KMS-11 (cell line): ENCODE measurements at regions not wholly inside any gene's neighbourhood (a gene's known extent, or its start where the extent isn't known, plus 50 kb on each side); places are given as distances from the start of the nearest gene placed in this dataset.

Experiments used
- H2AFZ ChIP-seq: fragments of 200-600 bp; sonication (generic); 2 replicates; pipeline ENCODE4 v1.6.1; 2016; ENCODE audit warnings: antibody characterized with exemption, mixed run types, low read depth
- H3K27ac ChIP-seq: fragments of 200-600 bp; sonication (generic); 2 replicates; pipeline ENCODE4 v1.6.1; 2016; ENCODE audit warnings: mild to moderate bottlenecking, mixed run types
- H3K27me3 ChIP-seq: fragments of 200-600 bp; sonication (generic); 2 replicates; pipeline ENCODE4 v1.6.1; 2017; ENCODE audit warnings: mild to moderate bottlenecking, low read depth, mixed run types, moderate library complexity; ENCODE audit not compliant: insufficient read depth
- H3K36me3 ChIP-seq: fragments of 200-600 bp; sonication (generic); 2 replicates; pipeline ENCODE4 v1.6.1; 2017; ENCODE audit warnings: mild to moderate bottlenecking, mixed run types; ENCODE audit not compliant: insufficient read depth
- H3K4me1 ChIP-seq: fragments of 200-600 bp; sonication (generic); 2 replicates; pipeline ENCODE4 v1.6.1; 2016; ENCODE audit warnings: mild to moderate bottlenecking, low read depth, mixed run types; ENCODE audit not compliant: poor library complexity, severe bottlenecking
- H3K4me2 ChIP-seq: fragments of 200-600 bp; sonication (generic); 2 replicates; pipeline ENCODE4 v1.7.0; 2016; ENCODE audit warnings: mild to moderate bottlenecking, mixed run types
- H3K4me3 ChIP-seq: fragments of 200-600 bp; sonication (generic); IDR thresholded peaks from 2 replicates; pipeline ENCODE4 v1.6.1; 2017; ENCODE audit warnings: low read depth, low read length, mixed read lengths; ENCODE audit not compliant: insufficient read depth
- H3K79me2 ChIP-seq: fragments of 200-600 bp; sonication (generic); 2 replicates; pipeline ENCODE4 v1.6.1; 2016; ENCODE audit warnings: low read depth, mixed run types; ENCODE audit not compliant: insufficient read depth
- H3K9ac ChIP-seq: fragments of 200-600 bp; sonication (generic); 2 replicates; pipeline ENCODE4 v1.6.1; 2016; ENCODE audit warnings: mild to moderate bottlenecking, mixed run types
- H4K20me1 ChIP-seq: fragments of 200-600 bp; sonication (generic); 2 replicates; pipeline ENCODE4 v1.6.1; 2016; ENCODE audit warnings: mild to moderate bottlenecking, mixed run types; ENCODE audit not compliant: insufficient read depth
- TF ChIP-seq, protein P1 (sequence below): fragments of 200-600 bp; sonication (generic); conservative IDR thresholded peaks from 2 replicates; pipeline ENCODE4 v1.6.1; 2017; ENCODE audit warnings: low read depth, mild to moderate bottlenecking, antibody characterized with exemption, low read length, moderate library complexity, mixed read lengths

DNA sequence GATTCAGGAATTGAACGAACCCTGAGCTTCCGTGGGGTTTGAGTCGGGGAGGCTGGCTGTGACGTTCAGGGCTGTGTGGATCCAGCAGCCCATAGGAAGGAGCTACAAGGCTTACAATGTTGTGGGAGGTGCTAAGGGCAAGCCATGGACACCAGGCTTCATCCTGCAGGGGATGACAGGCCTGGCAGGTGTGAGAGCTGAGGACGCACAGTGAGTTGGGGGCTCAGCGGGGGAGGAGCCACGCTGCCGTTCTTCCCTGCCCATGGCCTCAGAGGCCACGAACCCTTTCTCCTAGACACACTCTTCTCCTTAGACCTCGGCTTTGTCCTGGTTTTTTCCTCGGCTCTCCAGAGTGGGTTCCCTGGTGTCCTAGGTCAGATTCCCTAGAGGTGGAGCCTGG, 78.1 kb upstream of the SLC22A11 start:
- no peak overlapping the region for H3K4me2 ChIP-seq
- H3K27me3 ChIP-seq = peaks cover 59% of the 10 kb centered on the region
- H2AFZ ChIP-seq = no peak overlapping the region

DNA sequence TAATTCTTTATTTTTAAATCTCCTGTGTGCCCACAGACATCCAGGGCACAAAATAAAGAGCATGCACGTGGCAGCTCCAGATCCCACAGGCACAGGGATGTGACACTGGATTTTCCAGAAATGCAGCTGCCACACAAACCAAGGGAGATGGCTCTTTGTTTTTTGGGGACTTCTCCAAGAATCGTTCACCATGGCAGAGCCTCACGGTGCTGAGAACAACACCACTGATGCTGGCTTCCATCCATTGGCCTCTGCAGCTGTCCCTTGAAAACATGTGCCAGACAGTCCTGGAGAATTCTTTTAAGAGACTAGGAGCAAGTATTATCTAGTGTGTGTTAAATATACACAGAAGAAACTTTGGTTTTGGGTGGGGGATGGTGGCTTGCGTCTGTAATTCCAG, 73.2 kb upstream of the SLC22A11 start:
- Histone ChIP-seq H3K9ac (no peak overlapping the region), H3K36me3 (no peaks in the 10 kb centered on the region), H3K79me2 (no peaks in the 10 kb centered on the region), H3K27me3 (peaks cover 55% of the 10 kb centered on the region), H2AFZ (no peak overlapping the region), H3K4me2 (no peak overlapping the region), H3K27ac (no peak overlapping the region), H3K4me1 (no peaks in the 10 kb centered on the region), H4K20me1 (no peaks in the 10 kb centered on the region), H3K4me3 (no peak overlapping the region)
- TF ChIP-seq, protein P1, sequence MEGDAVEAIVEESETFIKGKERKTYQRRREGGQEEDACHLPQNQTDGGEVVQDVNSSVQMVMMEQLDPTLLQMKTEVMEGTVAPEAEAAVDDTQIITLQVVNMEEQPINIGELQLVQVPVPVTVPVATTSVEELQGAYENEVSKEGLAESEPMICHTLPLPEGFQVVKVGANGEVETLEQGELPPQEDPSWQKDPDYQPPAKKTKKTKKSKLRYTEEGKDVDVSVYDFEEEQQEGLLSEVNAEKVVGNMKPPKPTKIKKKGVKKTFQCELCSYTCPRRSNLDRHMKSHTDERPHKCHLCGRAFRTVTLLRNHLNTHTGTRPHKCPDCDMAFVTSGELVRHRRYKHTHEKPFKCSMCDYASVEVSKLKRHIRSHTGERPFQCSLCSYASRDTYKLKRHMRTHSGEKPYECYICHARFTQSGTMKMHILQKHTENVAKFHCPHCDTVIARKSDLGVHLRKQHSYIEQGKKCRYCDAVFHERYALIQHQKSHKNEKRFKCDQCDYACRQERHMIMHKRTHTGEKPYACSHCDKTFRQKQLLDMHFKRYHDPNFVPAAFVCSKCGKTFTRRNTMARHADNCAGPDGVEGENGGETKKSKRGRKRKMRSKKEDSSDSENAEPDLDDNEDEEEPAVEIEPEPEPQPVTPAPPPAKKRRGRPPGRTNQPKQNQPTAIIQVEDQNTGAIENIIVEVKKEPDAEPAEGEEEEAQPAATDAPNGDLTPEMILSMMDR = no peak

More for the DNA sequence above, 78.1 kb upstream of the SLC22A11 start:
- no peaks in the 10 kb centered on the region for H4K20me1 ChIP-seq
- no peaks in the 10 kb centered on the region for H3K4me1 ChIP-seq
- no peak overlapping the region for H3K27ac ChIP-seq
- H3K36me3 ChIP-seq = no peaks in the 10 kb centered on the region
- no peaks in the 10 kb centered on the region for H3K79me2 ChIP-seq
- no peak overlapping the region for H3K4me3 ChIP-seq
- H3K9ac ChIP-seq = no peak overlapping the region
- TF ChIP-seq, protein P1 = no peak

DNA sequence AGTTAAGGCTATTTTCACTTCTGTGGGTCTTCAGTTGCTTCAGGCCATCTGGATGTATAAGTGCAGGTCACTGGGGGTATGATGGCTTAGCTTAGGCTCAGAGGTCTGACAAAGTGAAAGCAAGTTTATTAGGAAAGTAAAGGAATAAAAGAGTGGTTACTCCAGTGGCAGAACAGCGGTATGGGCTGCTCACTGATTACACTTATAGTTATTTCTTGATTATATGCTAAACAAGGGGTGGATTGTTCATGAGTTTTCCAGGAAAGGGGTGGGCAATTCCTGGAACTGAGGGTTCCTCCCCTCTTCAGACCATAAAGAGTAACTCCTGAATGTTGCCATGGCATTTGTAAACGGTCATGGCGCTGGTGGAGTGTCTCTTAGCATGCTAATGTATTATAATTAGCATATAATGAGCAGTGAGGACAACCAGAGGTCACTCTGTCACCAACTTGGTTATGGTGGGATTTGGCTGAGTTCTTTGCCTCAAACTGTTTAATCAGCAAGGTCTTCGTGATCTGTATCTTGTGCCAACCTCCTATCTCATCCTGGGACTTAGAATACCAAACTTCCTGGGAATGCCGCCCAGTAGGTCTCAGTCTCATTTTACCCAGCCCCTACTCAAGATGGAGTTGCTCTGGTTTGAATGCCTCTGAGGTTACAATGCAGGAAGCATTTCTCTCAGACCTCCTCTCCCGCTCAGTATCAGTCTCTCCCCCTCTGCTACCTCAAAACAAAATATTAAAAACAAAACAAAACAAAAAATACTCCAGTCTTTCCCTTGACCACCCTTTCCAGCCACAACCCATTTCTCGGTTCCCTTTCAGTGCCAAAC, 71.3 kb upstream of the SLC22A11 start:
- Histone ChIP-seq H3K36me3 (no peaks in the 10 kb centered on the region), H3K4me2 (no peak overlapping the region), H3K27ac (no peak overlapping the region), H2AFZ (no peak overlapping the region), H3K4me3 (no peak overlapping the region), H3K9ac (no peak overlapping the region), H3K79me2 (no peaks in the 10 kb centered on the region), H3K4me1 (no peaks in the 10 kb centered on the region), H3K27me3 (peaks cover 58% of the 10 kb centered on the region), H4K20me1 (no peaks in the 10 kb centered on the region)
- TF ChIP-seq, protein P1 = no peak

DNA sequence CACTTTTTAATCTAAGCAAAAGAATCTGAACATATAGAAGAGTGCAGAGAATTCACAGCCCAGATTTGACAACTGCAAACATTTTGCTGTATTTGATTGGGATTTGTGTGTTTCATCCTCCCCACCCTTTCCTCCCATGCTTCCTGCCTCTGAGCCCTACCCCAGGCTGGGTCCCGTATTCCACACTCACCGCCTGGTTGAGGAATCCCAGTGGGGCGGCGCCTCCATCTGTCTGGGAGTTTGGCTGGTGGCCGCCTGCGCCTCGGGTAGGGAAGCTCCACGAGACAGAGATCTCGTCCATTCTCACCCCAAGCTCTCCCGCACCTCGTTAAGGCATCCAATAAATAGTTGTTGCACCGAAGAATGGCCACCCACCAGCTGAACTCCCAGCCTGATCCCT, 70.7 kb upstream of the SLC22A11 start:
- no peak overlapping the region for H3K9ac ChIP-seq
- H3K27me3 ChIP-seq = peaks cover 62% of the 10 kb centered on the region
- H3K4me2 ChIP-seq = no peak overlapping the region
- H4K20me1 ChIP-seq = no peaks in the 10 kb centered on the region
- no peak overlapping the region for H2AFZ ChIP-seq
- TF ChIP-seq, protein P1 = no peak
- no peak overlapping the region for H3K27ac ChIP-seq
- H3K4me3 ChIP-seq = no peak overlapping the region
- H3K36me3 ChIP-seq = no peaks in the 10 kb centered on the region
- no peaks in the 10 kb centered on the region for H3K79me2 ChIP-seq
- no peaks in the 10 kb centered on the region for H3K4me1 ChIP-seq
